ENCODE measurements at regions not wholly inside any gene's neighbourhood (a gene's known extent, or its start where the extent isn't known, plus 50 kb on each side); places are given as distances from the start of the nearest gene placed in this dataset.

DNA sequence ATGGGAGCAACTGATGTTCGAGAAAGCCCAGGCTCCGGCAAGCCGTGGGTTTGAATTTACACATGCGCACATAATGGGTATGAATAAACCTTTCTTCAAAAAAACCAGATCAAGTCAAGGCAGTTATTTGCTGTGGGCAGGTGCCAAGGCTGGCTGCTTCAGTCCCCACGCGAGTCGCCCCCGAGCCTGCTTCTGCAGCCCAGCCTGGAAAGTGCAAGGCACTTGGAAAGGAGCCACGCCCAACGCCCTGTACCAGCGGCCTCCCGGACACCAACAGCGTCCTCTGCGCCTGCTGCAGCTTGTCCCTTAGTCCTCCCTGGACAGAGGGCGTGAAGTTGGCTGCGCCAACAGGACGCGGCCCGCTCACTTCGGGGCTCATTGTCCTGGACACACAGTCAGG lies 68.9 kb downstream of the KLF15 start:
- TF ChIP-seq CTCF (conservative IDR thresholded peaks at IDR 0.05) = no peak
- no peak for TF ChIP-seq ZFX (IDR thresholded peaks at IDR 0.05)

Measured in C4-2B (cell line).